Esophagus squamous epithelium (tissue), 5 donors: ENCODE measurements at regions not wholly inside any gene's neighbourhood (a gene's known extent, or its start where the extent isn't known, plus 50 kb on each side); places are given as distances from the start of the nearest gene placed in this dataset.

Experiments used
- DNase-seq: peaks from one replicate; lab custom pipeline; 2025; lab: John Stamatoyannopoulos, UW
- H3K27ac ChIP-seq, 4 donors: fragments of 200-600 bp; sonication (generic); one replicate each; pipeline ENCODE4 v1.5.1; 2016 to 2019; ENCODE audit warnings: mild to moderate bottlenecking in 1 of 4
- H3K27me3 ChIP-seq, 4 donors: fragments of 200-600 bp; sonication (generic); 1 replicate in 3 of 4; 2 replicates in 1 of 4; pipeline versions ENCODE4 v1.5.1 to v1.6.0; 2017 to 2021; ENCODE audit warnings: antibody characterized with exemption in 1 of 4
- H3K36me3 ChIP-seq, 3 donors: fragments of 200-600 bp; sonication (generic); one replicate each; pipeline ENCODE4 v1.5.1; 2016 to 2019
- H3K4me1 ChIP-seq, 3 donors: fragments of 200-600 bp; sonication (generic); one replicate each; pipeline ENCODE4 v1.5.1; 2017 to 2019
- H3K4me3 ChIP-seq, 4 donors: fragments of 200-600 bp; sonication (generic); 1 replicate in 3 of 4; 2 replicates in 1 of 4; pipeline ENCODE4 v1.5.1; 2016 to 2019; ENCODE audit warnings: mild to moderate bottlenecking in 2 of 4, moderate library complexity in 1 of 4
- H3K9me3 ChIP-seq, 3 donors: fragments of 200-600 bp; sonication (generic); one replicate each; pipeline ENCODE4 v1.5.1; 2016 to 2019
- CTCF ChIP-seq, 6 experiments: fragments of 450-650 bp in 4 of 6; fragments of 200-600 bp in 2 of 6; sonication (generic) in 2 of 6; IDR thresholded peaks; one replicate each; pipeline ENCODE4 v1.5.1; 2016 to 2019; ENCODE audit warnings: antibody characterized with exemption in 6 of 6, mild to moderate bottlenecking in 4 of 6, moderate library complexity in 4 of 6
- POLR2A ChIP-seq, 4 donors: fragments of 450-650 bp; IDR thresholded peaks; one replicate each; pipeline ENCODE4 v1.6.1; 2017; ENCODE audit warnings: antibody characterized with exemption in 4 of 4, mild to moderate bottlenecking in 4 of 4, moderate library complexity in 3 of 4
- WGBS, 2 donors: methylation state at CpG; one replicate each; pipeline ENCODE4 v1.1.5; 2018; 5-methylcytosine and 5-hydroxymethylcytosine counted together
- intact Hi-C: fragments of 100-400 bp; cut with DNase I; formaldehyde crosslinking; loops from one replicate; pipeline ENCODE4 v1.15.0; 2022
- donor health status: DM: yes; HTN: yes; CAD: no.

- WGBS, 2 donors, result 14 to 57% methylated on average over 2 of the region's 2 CpGs
- intact Hi-C loops, result no loop called here
- Histone ChIP-seq H3K4me1 (peaks cover 0 to 28% (median 4%) of the 10 kb centered on the region in 3 donors), H3K9me3 (peaks cover 0 to 8% (median 0%) of the 10 kb centered on the region in 3 donors), H3K4me3 (no peak overlapping the region), H3K36me3 (no peaks in the 10 kb centered on the region), H3K27me3 (no peaks in the 10 kb centered on the region), H3K27ac (peak overlapping the region in 2 of 4 donors; percentile 32 to 68)
- DNase-seq, result no peak
- TF ChIP-seq POLR2A (IDR thresholded peaks at IDR 0.05), result no peak
- no peak for TF ChIP-seq CTCF (IDR thresholded peaks at IDR 0.05)
Measured at GRCh38 chr10:21264271-21264670, 261.2 kb downstream of the SKIDA1 start.

GRCh38 chr10:21263839-21264238 is 261.6 kb downstream of the SKIDA1 start:
- WGBS, 2 donors, result 94% methylated on average over 2 to 3 of the region's 3 CpGs
- H3K4me1 ChIP-seq, result peaks cover 0 to 28% (median 4%) of the 10 kb centered on the region in 3 donors

GRCh38 chr10:21263263-21263803 is 262.1 kb downstream of the SKIDA1 start:
- H3K9me3 ChIP-seq, result peaks cover 0 to 8% (median 0%) of the 10 kb centered on the region in 3 donors
- no peaks in the 10 kb centered on the region for H3K27me3 ChIP-seq
- H3K27ac ChIP-seq, result no peak overlapping the region
- peaks cover 0 to 28% (median 4%) of the 10 kb centered on the region in 3 donors for H3K4me1 ChIP-seq
- no peak overlapping the region for H3K4me3 ChIP-seq
- TF ChIP-seq POLR2A (IDR thresholded peaks at IDR 0.05) (no peak), CTCF (IDR thresholded peaks at IDR 0.05) (no peak)
- WGBS, 2 donors, result 84 to 86% methylated on average over 12 of the region's 12 CpGs
- H3K36me3 ChIP-seq, result no peaks in the 10 kb centered on the region
- no peak for DNase-seq
- intact Hi-C loops, result no loop called here

More at GRCh38 chr10:21263839-21264238, 261.6 kb downstream of the SKIDA1 start:
- no peak for TF ChIP-seq CTCF (IDR thresholded peaks at IDR 0.05)
- no peak for TF ChIP-seq POLR2A (IDR thresholded peaks at IDR 0.05)
- peaks cover 0 to 8% (median 0%) of the 10 kb centered on the region in 3 donors for H3K9me3 ChIP-seq
- H3K4me3 ChIP-seq, result no peak overlapping the region
- peak overlapping the region in 2 of 4 donors; percentile 32 to 68 for H3K27ac ChIP-seq
- no peaks in the 10 kb centered on the region for H3K36me3 ChIP-seq
- no peaks in the 10 kb centered on the region for H3K27me3 ChIP-seq
- intact Hi-C loops, result no loop called here
- no peak for DNase-seq

GRCh38 chr10:21261842-21262294 is 263.6 kb downstream of the SKIDA1 start:
- peaks cover 0 to 28% (median 4%) of the 10 kb centered on the region in 3 donors for H3K4me1 ChIP-seq
- DNase-seq, result no peak
- H3K4me3 ChIP-seq, result no peak overlapping the region
- no peak overlapping the region for H3K27ac ChIP-seq
- TF ChIP-seq CTCF (IDR thresholded peaks at IDR 0.05) (no peak), POLR2A (IDR thresholded peaks at IDR 0.05) (no peak)
- peaks cover 0 to 8% (median 0%) of the 10 kb centered on the region in 3 donors for H3K9me3 ChIP-seq
- WGBS, 2 donors, result 84 to 86% methylated on average over 11 to 15 of the region's 15 CpGs
- no peaks in the 10 kb centered on the region for H3K36me3 ChIP-seq
- no peaks in the 10 kb centered on the region for H3K27me3 ChIP-seq
- intact Hi-C loops, result no loop called here

- no peaks in the 10 kb centered on the region for H3K36me3 ChIP-seq
- no peak overlapping the region for H3K4me3 ChIP-seq
- peaks cover 0 to 23% (median 4%) of the 10 kb centered on the region in 3 donors for H3K4me1 ChIP-seq
- H3K27me3 ChIP-seq, result no peaks in the 10 kb centered on the region
- WGBS, 2 donors, result 55 to 68% methylated on average over 11 of the region's 11 CpGs
- H3K27ac ChIP-seq, result no peak overlapping the region
- intact Hi-C loops, result no loop called here
- no peak for TF ChIP-seq CTCF (IDR thresholded peaks at IDR 0.05)
- TF ChIP-seq POLR2A (IDR thresholded peaks at IDR 0.05), result no peak
- no peak for DNase-seq
- H3K9me3 ChIP-seq, result peaks cover 0 to 8% (median 0%) of the 10 kb centered on the region in 3 donors
Measured at GRCh38 chr10:21260506-21261149, 264.9 kb downstream of the SKIDA1 start.
